Heart left ventricle (tissue), 16 donors: ENCODE measurements at regions not wholly inside any gene's neighbourhood (a gene's known extent, or its start where the extent isn't known, plus 50 kb on each side); places are given as distances from the start of the nearest gene placed in this dataset.

Experiments
- ATAC-seq, 4 donors: fragments of 200-7000 bp; cut with Tn5 transposase; one replicate each; pipeline ENCODE4 v1.9.1; 2020 to 2022; ENCODE audit warnings: moderate library complexity in 4 of 4, mild to moderate bottlenecking in 3 of 4, moderate number of reproducible peaks in 1 of 4
- DNase-seq, 5 donors: peaks; one replicate each; pipeline ENCODE4 v3.0.0-alpha.2; 2020
- H3K27ac ChIP-seq, 12 donors: fragments of 200-600 bp; sonication (generic) in 4 of 12; one replicate each; pipeline versions ENCODE4 v1.5.0 to v1.8.0; 2016 to 2022; ENCODE audit warnings: mild to moderate bottlenecking in 2 of 12
- H3K27me3 ChIP-seq, 9 donors: fragments of 200-600 bp; sonication (generic) in 2 of 9; one replicate each; pipeline versions ENCODE4 v1.5.1 to v1.8.0; 2016 to 2022; ENCODE audit warnings: mild to moderate bottlenecking in 3 of 9
- H3K36me3 ChIP-seq, 9 donors: fragments of 200-600 bp; sonication (generic) in 2 of 9; one replicate each; pipeline versions ENCODE4 v1.5.0 to v1.8.0; 2018 to 2022; ENCODE audit warnings: mild to moderate bottlenecking in 2 of 9
- H3K4me1 ChIP-seq, 12 donors: fragments of 200-600 bp; sonication (generic) in 4 of 12; one replicate each; pipeline versions ENCODE4 v1.5.0 to v1.8.0; 2016 to 2022; ENCODE audit warnings: mild to moderate bottlenecking in 3 of 12
- H3K4me3 ChIP-seq, 12 donors: fragments of 200-600 bp; sonication (generic) in 4 of 12; one replicate each; pipeline versions ENCODE4 v1.5.0 to v1.8.0; 2017 to 2022; ENCODE audit warnings: mild to moderate bottlenecking in 9 of 12, moderate library complexity in 4 of 12
- H3K9me3 ChIP-seq, 12 donors: fragments of 200-600 bp; sonication (generic) in 4 of 12; one replicate each; pipeline versions ENCODE4 v1.5.0 to v1.8.0; 2016 to 2022; ENCODE audit warnings: mild to moderate bottlenecking in 1 of 12
- POLR2A ChIP-seq, 2 donors: fragments of 450-650 bp; IDR thresholded peaks; one replicate each; pipeline ENCODE4 v1.6.1; 2017; ENCODE audit warnings: antibody characterized with exemption in 2 of 2, mild to moderate bottlenecking in 2 of 2, moderate library complexity in 2 of 2
- WGBS, 4 donors: extraction: QIAGEN DNeasy Blood & Tissue Kit in 2 of 4; methylation state at CpG; one replicate each; pipeline versions ENCODE4 v1.1.5 to v1.1.7; 2013 to 2018; 5-methylcytosine and 5-hydroxymethylcytosine counted together
- intact Hi-C, 10 donors: fragments of 100-400 bp; cut with DNase I; formaldehyde crosslinking; loops; one replicate each; pipeline versions ENCODE4 v1.11.1 to v1.14.2; 2022
- TF ChIP-seq, protein P1 (sequence below), 12 donors: fragments of 200-600 bp; sonication (generic) in 4 of 12; IDR thresholded peaks; one replicate each; pipeline versions ENCODE4 v1.5.0 to v1.8.0; 2018 to 2022; ENCODE audit warnings: antibody characterized with exemption in 12 of 12, mild to moderate bottlenecking in 5 of 12
- donor health status: ischemic (EF 13 %, LVEDD 7.1; RV severe dilation, severe dysfunction).
- donor health status: healthy with polysubstance abuse.
- donor health status: DM: no; HTN: yes; CAD: no.
- donor health status: DM: no; HTN: no; CAD: no.
- donor health status: ischemic (EF 25% LVEDD 6.9; RV normal size, moderate dysfunction).
- donor health status: ischemic (EF 25% LVEDD 5.7; RV mildly dilated, moderate dysfunction).
- donor health status: healthy.
- donor health status: DM: yes; HTN: yes; CAD: no.
- donor health status: ischemic (EF 35%, LVEDD 5.7; RV mildly dilated, moderate dysfunction).
- donor health status: nonischemic (EF 11% LVEDD 7.7; RV severe dilation, severe dysfunction).
- donor health status: DM: yes; HTN: yes; CAD: no.
- donor health status: PGD.
- donor health status: ischemic (EF 29% LVEDD 5.4; RV normal size, mild dysfunction).
- donor health status: nonischemic (EF 23%, LVEDD 6.1; RV moderate dilation, normal function).

DNA sequence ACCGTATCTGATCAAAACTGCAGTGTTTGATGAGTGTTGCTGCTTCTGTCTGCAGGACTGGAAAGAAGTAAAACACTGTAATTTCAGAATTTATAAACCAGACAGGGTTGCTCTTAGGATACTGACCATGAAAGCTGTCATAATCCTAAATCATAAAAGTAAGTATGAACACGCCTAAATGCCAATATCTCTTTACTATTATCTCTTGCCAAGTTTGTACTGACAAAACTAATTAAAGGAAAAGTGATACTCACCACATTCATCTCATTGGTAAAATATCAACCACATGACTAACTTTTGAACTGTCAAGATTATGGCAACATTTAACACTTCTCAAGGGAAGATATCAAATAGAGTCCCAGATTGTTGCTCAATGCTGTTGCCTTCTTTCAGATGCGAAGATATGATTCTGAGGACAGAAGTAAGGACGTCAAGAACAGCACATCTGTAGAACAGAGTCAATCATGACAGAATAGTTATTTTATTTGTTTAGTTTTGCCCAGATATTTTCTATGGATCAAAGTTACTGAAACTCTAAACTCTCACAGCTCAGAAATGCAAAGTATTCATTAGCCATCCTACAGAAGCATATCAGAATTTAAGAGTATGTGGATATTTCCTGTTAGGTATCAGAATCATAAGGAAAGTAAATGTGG is 61.4 kb upstream of the COL8A1 start:
- ATAC-seq (no peak), DNase-seq (no peak)
- TF ChIP-seq POLR2A (IDR thresholded peaks at IDR 0.05) = no peak
- TF ChIP-seq, protein P1, sequence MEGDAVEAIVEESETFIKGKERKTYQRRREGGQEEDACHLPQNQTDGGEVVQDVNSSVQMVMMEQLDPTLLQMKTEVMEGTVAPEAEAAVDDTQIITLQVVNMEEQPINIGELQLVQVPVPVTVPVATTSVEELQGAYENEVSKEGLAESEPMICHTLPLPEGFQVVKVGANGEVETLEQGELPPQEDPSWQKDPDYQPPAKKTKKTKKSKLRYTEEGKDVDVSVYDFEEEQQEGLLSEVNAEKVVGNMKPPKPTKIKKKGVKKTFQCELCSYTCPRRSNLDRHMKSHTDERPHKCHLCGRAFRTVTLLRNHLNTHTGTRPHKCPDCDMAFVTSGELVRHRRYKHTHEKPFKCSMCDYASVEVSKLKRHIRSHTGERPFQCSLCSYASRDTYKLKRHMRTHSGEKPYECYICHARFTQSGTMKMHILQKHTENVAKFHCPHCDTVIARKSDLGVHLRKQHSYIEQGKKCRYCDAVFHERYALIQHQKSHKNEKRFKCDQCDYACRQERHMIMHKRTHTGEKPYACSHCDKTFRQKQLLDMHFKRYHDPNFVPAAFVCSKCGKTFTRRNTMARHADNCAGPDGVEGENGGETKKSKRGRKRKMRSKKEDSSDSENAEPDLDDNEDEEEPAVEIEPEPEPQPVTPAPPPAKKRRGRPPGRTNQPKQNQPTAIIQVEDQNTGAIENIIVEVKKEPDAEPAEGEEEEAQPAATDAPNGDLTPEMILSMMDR (IDR thresholded peaks at IDR 0.05) = no peak
- no peaks in the 10 kb centered on the region for H3K27me3 ChIP-seq
- no peaks in the 10 kb centered on the region for H3K36me3 ChIP-seq
- peaks cover 0 to 19% (median 0%) of the 10 kb centered on the region in 12 donors for H3K9me3 ChIP-seq
- H3K4me1 ChIP-seq = no peaks in the 10 kb centered on the region
- H3K4me3 ChIP-seq = no peak overlapping the region
- intact Hi-C loops = no loop called here
- 69 to 84% (median 80%) methylated on average over 4 of the region's 4 CpGs for WGBS, 4 donors
- no peak overlapping the region for H3K27ac ChIP-seq

DNA sequence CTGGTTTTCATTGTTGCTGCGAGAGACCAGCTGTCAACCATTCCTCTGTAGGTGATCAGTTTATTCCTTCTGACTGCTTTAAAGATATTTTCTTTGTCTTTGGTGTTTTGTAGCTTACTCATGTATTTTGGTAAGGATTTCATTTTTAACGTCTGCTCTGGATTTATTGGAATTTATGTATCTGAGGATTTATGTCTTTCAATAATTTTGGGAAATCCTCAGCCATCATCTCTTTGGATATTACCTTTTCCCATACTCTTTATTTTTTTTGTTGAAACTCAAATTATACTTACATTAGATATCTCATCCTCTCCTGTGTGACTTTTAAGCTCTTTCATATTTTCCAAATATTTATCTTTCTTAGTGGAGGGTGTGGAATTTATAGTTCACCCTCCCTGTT is 62.7 kb upstream of the COL8A1 start:
- TF ChIP-seq, protein P1 (IDR thresholded peaks at IDR 0.05) = no peak
- TF ChIP-seq POLR2A (IDR thresholded peaks at IDR 0.05) = no peak
- 83 to 94% (median 91%) methylated on average over 2 of the region's 2 CpGs for WGBS, 4 donors
- no peak for DNase-seq

DNA sequence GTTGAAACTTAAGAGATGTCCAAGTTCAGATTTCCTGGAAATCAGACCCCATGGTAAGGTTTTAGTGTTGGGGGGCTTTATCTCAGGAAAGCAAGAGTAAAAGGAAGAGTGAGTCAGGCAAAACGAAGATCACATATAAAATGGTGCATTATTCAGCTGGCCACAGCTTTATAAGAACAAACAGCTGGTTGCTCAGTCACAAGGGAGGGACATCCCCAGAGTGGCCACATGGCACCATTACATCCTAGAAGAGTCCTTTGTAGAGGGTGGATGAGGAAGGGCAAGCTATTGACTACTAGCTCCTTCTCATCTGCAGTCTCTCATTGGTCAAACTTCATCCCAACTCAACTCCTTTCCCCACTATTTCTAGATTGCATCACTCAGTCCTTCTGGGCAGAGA is 68.3 kb upstream of the COL8A1 start:
- Histone ChIP-seq H3K4me3 (no peak overlapping the region), H3K4me1 (peaks cover 0 to 6% (median 0%) of the 10 kb centered on the region in 12 donors), H3K9me3 (peaks cover 0 to 17% (median 0%) of the 10 kb centered on the region in 12 donors), H3K36me3 (no peaks in the 10 kb centered on the region), H3K27ac (no peak overlapping the region), H3K27me3 (no peaks in the 10 kb centered on the region)
- WGBS, 4 donors = 60 to 74% (median 67%) methylated on average over 1 of the region's 1 CpG
- TF ChIP-seq, protein P1 (IDR thresholded peaks at IDR 0.05) = no peak
- TF ChIP-seq POLR2A (IDR thresholded peaks at IDR 0.05) = no peak
- intact Hi-C loops = no loop called here
- ATAC-seq (no peak), DNase-seq (no peak)

More for the DNA sequence above, 62.7 kb upstream of the COL8A1 start:
- H3K4me1 ChIP-seq = no peaks in the 10 kb centered on the region
- H3K4me3 ChIP-seq = no peak overlapping the region
- intact Hi-C loops = no loop called here
- H3K27ac ChIP-seq = no peak overlapping the region
- H3K36me3 ChIP-seq = no peaks in the 10 kb centered on the region
- H3K9me3 ChIP-seq = peaks cover 0 to 19% (median 0%) of the 10 kb centered on the region in 12 donors
- no peak for ATAC-seq
- H3K27me3 ChIP-seq = no peaks in the 10 kb centered on the region

DNA sequence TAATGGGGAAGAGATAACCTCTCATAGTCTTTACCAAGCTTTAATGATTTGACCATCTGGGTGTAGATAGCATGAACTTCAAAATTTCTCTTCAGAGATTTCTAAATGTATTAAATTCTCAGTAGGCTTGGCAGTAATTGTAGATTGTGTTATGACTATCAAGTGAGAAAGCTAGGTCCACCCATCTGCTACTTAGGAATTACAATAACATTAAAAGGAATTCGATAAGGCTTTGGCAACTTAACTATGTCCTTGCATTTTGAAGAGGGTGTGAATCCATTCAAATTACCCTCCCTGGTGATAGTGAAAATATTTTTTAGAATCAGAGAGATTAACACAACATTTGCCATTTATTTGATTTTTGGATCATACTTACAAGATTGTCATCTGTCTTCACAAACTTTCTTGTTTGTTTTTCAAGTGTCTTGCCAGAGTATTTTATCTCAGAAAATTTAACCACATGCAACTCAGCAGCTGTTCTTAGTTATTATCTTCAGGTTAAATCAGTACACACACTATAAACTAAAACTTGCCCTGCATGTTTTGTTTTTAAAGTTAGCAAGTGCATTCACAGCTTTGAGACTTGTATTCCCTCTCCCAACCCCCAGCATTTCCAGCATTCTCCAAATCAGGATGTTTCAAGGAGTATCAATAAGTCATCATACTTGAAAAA is 69.6 kb upstream of the COL8A1 start:
- no peak overlapping the region for H3K27ac ChIP-seq
- intact Hi-C loops = no loop called here
- TF ChIP-seq, protein P1 (IDR thresholded peaks at IDR 0.05) = no peak
- TF ChIP-seq POLR2A (IDR thresholded peaks at IDR 0.05) = no peak
- WGBS, 4 donors = 44 to 59% (median 55%) methylated on average over 1 of the region's 1 CpG
- H3K4me1 ChIP-seq = peaks cover 0 to 6% (median 0%) of the 10 kb centered on the region in 12 donors
- no peak for ATAC-seq
- H3K36me3 ChIP-seq = no peaks in the 10 kb centered on the region
- H3K27me3 ChIP-seq = no peaks in the 10 kb centered on the region
- no peak for DNase-seq
- H3K9me3 ChIP-seq = peaks cover 0 to 14% (median 0%) of the 10 kb centered on the region in 12 donors
- H3K4me3 ChIP-seq = no peak overlapping the region
